ENCODE measurements at regions not wholly inside any gene's neighbourhood (a gene's known extent, or its start where the extent isn't known, plus 50 kb on each side); places are given as distances from the start of the nearest gene placed in this dataset.

DNA sequence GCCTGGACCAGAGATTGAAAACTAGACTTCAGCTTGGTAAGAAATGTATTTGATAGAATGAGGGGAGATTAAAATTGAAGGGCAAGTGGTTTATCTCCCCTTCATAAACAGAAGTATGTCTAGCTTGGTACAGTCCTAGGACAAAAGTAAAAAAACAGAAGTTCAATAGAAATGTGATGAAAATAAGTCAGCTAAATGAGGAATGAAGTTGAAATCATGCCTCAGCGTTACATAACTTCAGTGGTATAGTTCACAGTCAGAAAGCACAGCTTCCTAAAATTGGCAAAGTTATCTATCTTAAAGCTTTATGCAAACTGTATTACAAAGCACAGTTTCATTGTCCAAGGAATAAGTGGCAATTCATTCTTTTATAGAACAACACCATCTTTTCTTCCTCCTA, 90.2 kb upstream of the SYT10 start:
- Histone ChIP-seq H3K4me1 (ENCODE audit: low read length) (no peaks in the 10 kb centered on the region), H4K20me1 (ENCODE audit: insufficient read depth, low read length) (no peaks in the 10 kb centered on the region), H3K27me3 (ENCODE audit: low read depth, low read length) (no peaks in the 10 kb centered on the region), H3K27ac (ENCODE audit: low read length) (no peak overlapping the region), H3K9ac (ENCODE audit: low read length) (no peak overlapping the region), H2AFZ (ENCODE audit: low read depth, low read length) (no peak overlapping the region), H3K36me3 (replicated peaks; ENCODE audit: low read depth, low read length) (no peaks in the 10 kb centered on the region), H3K4me2 (ENCODE audit: low read length) (no peak overlapping the region), H3K9me3 (ENCODE audit: insufficient read depth, low read length) (no peaks in the 10 kb centered on the region), H3K4me3 (ENCODE audit: low read length) (no peak overlapping the region), H3K79me2 (ENCODE audit: low read length) (no peaks in the 10 kb centered on the region)
- no peak for TF ChIP-seq CTCF (IDR thresholded peaks at IDR 0.05; ENCODE audit: low read depth, low read length)
- no peak for TF ChIP-seq EZH2phosphoT487 (IDR thresholded peaks at IDR 0.05; ENCODE audit: low read depth)

- no peak overlapping the region for H3K4me3 ChIP-seq (ENCODE audit: low read length)
- H3K79me2 ChIP-seq (ENCODE audit: low read length) = no peaks in the 10 kb centered on the region
- H3K4me2 ChIP-seq (ENCODE audit: low read length) = no peak overlapping the region
- TF ChIP-seq EZH2phosphoT487 (IDR thresholded peaks at IDR 0.05; ENCODE audit: low read depth) = no peak
- no peak overlapping the region for H3K9ac ChIP-seq (ENCODE audit: low read length)
- no peaks in the 10 kb centered on the region for H3K36me3 ChIP-seq (replicated peaks; ENCODE audit: low read depth, low read length)
- H3K27me3 ChIP-seq (ENCODE audit: low read depth, low read length) = no peaks in the 10 kb centered on the region
- no peak overlapping the region for H2AFZ ChIP-seq (ENCODE audit: low read depth, low read length)
- H3K27ac ChIP-seq (ENCODE audit: low read length) = no peak overlapping the region
- H4K20me1 ChIP-seq (ENCODE audit: insufficient read depth, low read length) = no peaks in the 10 kb centered on the region
- no peaks in the 10 kb centered on the region for H3K9me3 ChIP-seq (ENCODE audit: insufficient read depth, low read length)
- no peaks in the 10 kb centered on the region for H3K4me1 ChIP-seq (ENCODE audit: low read length)
Observed at GRCh38 chr12:33531261-33531660, 91.6 kb upstream of the SYT10 start.

GRCh38 chr12:33533527-33533926, 93.9 kb upstream of the SYT10 start:
- H3K4me1 ChIP-seq (ENCODE audit: low read length) = no peaks in the 10 kb centered on the region
- H3K4me3 ChIP-seq (ENCODE audit: low read length) = no peak overlapping the region
- no peaks in the 10 kb centered on the region for H3K9me3 ChIP-seq (ENCODE audit: insufficient read depth, low read length)
- no peaks in the 10 kb centered on the region for H3K36me3 ChIP-seq (replicated peaks; ENCODE audit: low read depth, low read length)
- H3K9ac ChIP-seq (ENCODE audit: low read length) = no peak overlapping the region
- no peak overlapping the region for H3K27ac ChIP-seq (ENCODE audit: low read length)
- TF ChIP-seq CTCF (IDR thresholded peaks at IDR 0.05; ENCODE audit: low read depth, low read length) (no peak), EZH2phosphoT487 (IDR thresholded peaks at IDR 0.05; ENCODE audit: low read depth) (no peak)
- H2AFZ ChIP-seq (ENCODE audit: low read depth, low read length) = no peak overlapping the region
- H3K79me2 ChIP-seq (ENCODE audit: low read length) = no peaks in the 10 kb centered on the region
- H4K20me1 ChIP-seq (ENCODE audit: insufficient read depth, low read length) = no peaks in the 10 kb centered on the region
- no peak overlapping the region for H3K4me2 ChIP-seq (ENCODE audit: low read length)
- no peaks in the 10 kb centered on the region for H3K27me3 ChIP-seq (ENCODE audit: low read depth, low read length)

GRCh38 chr12:33536431-33536830, 96.8 kb upstream of the SYT10 start:
- H3K9ac ChIP-seq (ENCODE audit: low read length) = no peak overlapping the region
- no peak overlapping the region for H3K27ac ChIP-seq (ENCODE audit: low read length)
- H3K4me3 ChIP-seq (ENCODE audit: low read length) = no peak overlapping the region
- TF ChIP-seq CTCF (IDR thresholded peaks at IDR 0.05; ENCODE audit: low read depth, low read length) (no peak), EZH2phosphoT487 (IDR thresholded peaks at IDR 0.05; ENCODE audit: low read depth) (no peak)
- H3K4me1 ChIP-seq (ENCODE audit: low read length) = no peaks in the 10 kb centered on the region
- no peak overlapping the region for H3K4me2 ChIP-seq (ENCODE audit: low read length)
- no peaks in the 10 kb centered on the region for H3K79me2 ChIP-seq (ENCODE audit: low read length)
- no peaks in the 10 kb centered on the region for H3K27me3 ChIP-seq (ENCODE audit: low read depth, low read length)
- no peak overlapping the region for H2AFZ ChIP-seq (ENCODE audit: low read depth, low read length)
- H3K36me3 ChIP-seq (replicated peaks; ENCODE audit: low read depth, low read length) = no peaks in the 10 kb centered on the region
- H3K9me3 ChIP-seq (ENCODE audit: insufficient read depth, low read length) = no peaks in the 10 kb centered on the region
- no peaks in the 10 kb centered on the region for H4K20me1 ChIP-seq (ENCODE audit: insufficient read depth, low read length)

DNA sequence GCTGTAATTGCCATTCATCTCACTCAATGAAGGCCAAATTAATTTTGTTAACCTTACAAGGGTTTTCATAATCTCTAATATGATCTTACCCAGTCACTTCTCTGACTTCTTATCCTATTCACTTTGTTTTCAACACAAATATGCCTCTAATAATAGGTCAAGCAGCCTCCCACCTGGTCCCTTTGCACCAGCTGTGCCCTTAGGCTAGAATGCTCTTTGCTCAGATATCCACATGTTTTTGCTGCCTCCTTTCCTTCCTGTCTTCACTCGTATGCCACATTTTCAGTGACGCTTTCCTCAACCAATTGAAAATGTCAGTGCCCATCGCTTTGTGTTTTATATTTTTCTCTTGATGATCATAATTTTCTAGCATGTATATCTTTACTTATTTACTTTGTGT, 106.4 kb upstream of the SYT10 start:
- no peak for TF ChIP-seq CTCF (IDR thresholded peaks at IDR 0.05; ENCODE audit: low read depth, low read length)
- no peak for TF ChIP-seq EZH2phosphoT487 (IDR thresholded peaks at IDR 0.05; ENCODE audit: low read depth)
- Histone ChIP-seq H3K4me3 (ENCODE audit: low read length) (no peak overlapping the region), H3K27me3 (ENCODE audit: low read depth, low read length) (no peaks in the 10 kb centered on the region), H3K4me2 (ENCODE audit: low read length) (no peak overlapping the region), H3K79me2 (ENCODE audit: low read length) (no peaks in the 10 kb centered on the region), H3K27ac (ENCODE audit: low read length) (no peak overlapping the region), H3K9me3 (ENCODE audit: insufficient read depth, low read length) (no peaks in the 10 kb centered on the region), H3K4me1 (ENCODE audit: low read length) (no peaks in the 10 kb centered on the region), H2AFZ (ENCODE audit: low read depth, low read length) (no peak overlapping the region), H3K36me3 (replicated peaks; ENCODE audit: low read depth, low read length) (no peaks in the 10 kb centered on the region), H3K9ac (ENCODE audit: low read length) (no peak overlapping the region), H4K20me1 (ENCODE audit: insufficient read depth, low read length) (no peaks in the 10 kb centered on the region)

All from OCI-LY3 (cell line).